Loucy (cell line): ENCODE measurements at regions not wholly inside any gene's neighbourhood (a gene's known extent, or its start where the extent isn't known, plus 50 kb on each side); places are given as distances from the start of the nearest gene placed in this dataset.

ENCODE experiments used
- H2AFZ ChIP-seq: fragments of 200-600 bp; sonication (generic); 2 replicates; pipeline ENCODE4 v1.6.0; 2016; ENCODE audit warnings: antibody characterized with exemption, mild to moderate bottlenecking, low read length, moderate library complexity
- H3F3A ChIP-seq: fragments of 200-600 bp; 2 replicates; pipeline ENCODE4 v1.6.0; 2016; ENCODE audit warnings: antibody characterized with exemption, low read depth, mild to moderate bottlenecking
- H3K27me3 ChIP-seq: fragments of 200-600 bp; sonication (generic); 2 replicates; pipeline ENCODE4 v1.6.1; 2014; ENCODE audit warnings: low read length, mild to moderate bottlenecking; ENCODE audit not compliant: insufficient read depth, poor library complexity, severe bottlenecking
- H3K36me3 ChIP-seq: fragments of 200-600 bp; sonication (generic); 2 replicates; pipeline ENCODE4 v1.6.1; 2016; ENCODE audit warnings: low read length; ENCODE audit not compliant: insufficient read depth
- H3K4me1 ChIP-seq: fragments of 200-600 bp; sonication (generic); 2 replicates; pipeline ENCODE4 v1.5.1; 2014; ENCODE audit warnings: low read length, mild to moderate bottlenecking; ENCODE audit not compliant: insufficient read depth, poor library complexity, severe bottlenecking
- H3K4me2 ChIP-seq: fragments of 200-600 bp; sonication (generic); 2 replicates; pipeline ENCODE4 v1.6.0; 2014; ENCODE audit warnings: antibody characterized with exemption, low read length, low read depth, mild to moderate bottlenecking; ENCODE audit not compliant: poor library complexity, severe bottlenecking
- H3K4me3 ChIP-seq: fragments of 200-600 bp; sonication (generic); 2 replicates; pipeline ENCODE4 v1.5.1; 2014; ENCODE audit warnings: low read length, mild to moderate bottlenecking, mixed read lengths; ENCODE audit not compliant: poor library complexity, severe bottlenecking
- H3K79me2 ChIP-seq: fragments of 200-600 bp; sonication (generic); 2 replicates; pipeline ENCODE4 v1.6.1; 2014; ENCODE audit warnings: low read length; ENCODE audit not compliant: insufficient read depth
- H3K9ac ChIP-seq: fragments of 200-600 bp; sonication (generic); 2 replicates; pipeline ENCODE4 v1.6.0; 2014; ENCODE audit warnings: mild to moderate bottlenecking, low read depth, low read length, moderate library complexity; ENCODE audit not compliant: poor library complexity, severe bottlenecking
- H3K9me2 ChIP-seq: fragments of 200-600 bp; sonication (generic); replicated peaks from 2 replicates; pipeline ENCODE4 v1.6.1; 2016; ENCODE audit warnings: low read depth, low read length, mixed read lengths
- H3K9me3 ChIP-seq: fragments of 200-600 bp; sonication (generic); 2 replicates; pipeline ENCODE4 v1.6.1; 2014; ENCODE audit warnings: mild to moderate bottlenecking, antibody characterized with exemption, low read length, low read depth; ENCODE audit not compliant: insufficient read depth
- H4K20me1 ChIP-seq: fragments of 200-600 bp; sonication (generic); 2 replicates; pipeline ENCODE4 v1.6.0; 2014; ENCODE audit warnings: antibody characterized with exemption, low read length, mild to moderate bottlenecking; ENCODE audit not compliant: insufficient read depth, poor library complexity, severe bottlenecking
- CTCF ChIP-seq: fragments of 200-600 bp; sonication (generic); conservative IDR thresholded peaks from 2 replicates; pipeline ENCODE4 v1.5.1; 2014; ENCODE audit warnings: mild to moderate bottlenecking, antibody characterized with exemption, low read length
- EZH2phosphoT487 ChIP-seq: fragments of 200-600 bp; IDR thresholded peaks from 2 replicates; pipeline ENCODE4 v1.6.1; 2018; ENCODE audit warnings: antibody characterized with exemption, mild to moderate bottlenecking, moderate library complexity, borderline replicate concordance

GRCh38 chr14:98288825-98289224, 983.2 kb downstream of the BCL11B start:
- Histone ChIP-seq H3K4me2 (no peak overlapping the region), H3K36me3 (no peaks in the 10 kb centered on the region), H3K9me3 (no peaks in the 10 kb centered on the region), H3F3A (no peaks in the 10 kb centered on the region), H3K4me1 (peaks cover 6% of the 10 kb centered on the region), H4K20me1 (no peaks in the 10 kb centered on the region), H3K4me3 (no peak overlapping the region), H3K27me3 (no peaks in the 10 kb centered on the region), H2AFZ (no peak overlapping the region), H3K9ac (no peak overlapping the region), H3K79me2 (no peaks in the 10 kb centered on the region), H3K9me2 (no peaks in the 10 kb centered on the region)
- TF ChIP-seq CTCF (no peak), EZH2phosphoT487 (no peak)

GRCh38 chr14:98290596-98290995, 981.4 kb downstream of the BCL11B start:
- Histone ChIP-seq H2AFZ (no peak overlapping the region), H3K4me2 (no peak overlapping the region), H4K20me1 (no peaks in the 10 kb centered on the region), H3K79me2 (no peaks in the 10 kb centered on the region), H3K27me3 (no peaks in the 10 kb centered on the region), H3K9me3 (no peaks in the 10 kb centered on the region), H3K36me3 (no peaks in the 10 kb centered on the region), H3K9me2 (no peaks in the 10 kb centered on the region), H3K4me3 (no peak overlapping the region), H3K4me1 (peaks cover 6% of the 10 kb centered on the region), H3F3A (no peaks in the 10 kb centered on the region), H3K9ac (no peak overlapping the region)
- TF ChIP-seq EZH2phosphoT487, result no peak
- no peak for TF ChIP-seq CTCF

GRCh38 chr14:98292191-98292590, 979.8 kb downstream of the BCL11B start:
- H3K9me3 ChIP-seq, result no peaks in the 10 kb centered on the region
- H4K20me1 ChIP-seq, result no peaks in the 10 kb centered on the region
- H3K79me2 ChIP-seq, result no peaks in the 10 kb centered on the region
- H3F3A ChIP-seq, result no peaks in the 10 kb centered on the region
- no peak overlapping the region for H2AFZ ChIP-seq
- H3K36me3 ChIP-seq, result no peaks in the 10 kb centered on the region
- H3K9ac ChIP-seq, result no peak overlapping the region
- H3K9me2 ChIP-seq, result no peaks in the 10 kb centered on the region
- H3K4me2 ChIP-seq, result no peak overlapping the region
- TF ChIP-seq CTCF (no peak), EZH2phosphoT487 (no peak)
- H3K27me3 ChIP-seq, result no peaks in the 10 kb centered on the region
- H3K4me3 ChIP-seq, result no peak overlapping the region
- peaks cover 6% of the 10 kb centered on the region for H3K4me1 ChIP-seq
